B cell (primary cell): ENCODE measurements at regions not wholly inside any gene's neighbourhood (a gene's known extent, or its start where the extent isn't known, plus 50 kb on each side); places are given as distances from the start of the nearest gene placed in this dataset.

ENCODE experiments used
- ATAC-seq: fragments of 200-7000 bp; cut with Tn5 transposase; one replicate; pipeline ENCODE4 v1.10.0; 2021; ENCODE audit warnings: low read depth, mild to moderate bottlenecking, moderate number of reproducible peaks, moderate library complexity
- CTCF ChIA-PET: fragments of 350-600 bp; sonication (Branson Sonifier 250); formaldehyde crosslinking; loops from one replicate; lab custom pipeline; 2021; ENCODE audit warnings: antibody characterized with exemption, inconsistent platforms; lab: Charles Lee
- POLR2A ChIA-PET: fragments of 350-600 bp; sonication (Branson Sonifier 250); formaldehyde crosslinking; loops from one replicate; lab custom pipeline; 2021; ENCODE audit warnings: antibody characterized with exemption; lab: Charles Lee
- DNase-seq: peaks from one replicate; pipeline ENCODE4 v3.0.0; 2013
- H2AFZ ChIP-seq: 2 replicates; pipeline ENCODE4 v1.6.1; 2012; ENCODE audit warnings: mild to moderate bottlenecking, low read depth, low read length; ENCODE audit not compliant: insufficient read depth, poor library complexity, severe bottlenecking
- H3K27ac ChIP-seq, 2 donors: 1 replicate in 1 of 2; 2 replicates in 1 of 2; pipeline ENCODE4 v1.5.1; 2012 to 2013; ENCODE audit warnings: low read length in 2 of 2, mild to moderate bottlenecking in 2 of 2, moderate library complexity in 1 of 2
- H3K27me3 ChIP-seq, 4 experiments: fragments of 200-600 bp in 1 of 4; sonication (generic) in 1 of 4; replicated peaks in 1 of 4; 1 replicate in 2 of 4; 2 replicates in 2 of 4; pipeline versions ENCODE4 v1.6.1 to v1.7.0; 2013 to 2016; ENCODE audit warnings: low read length in 3 of 4, mild to moderate bottlenecking in 2 of 4, mixed read lengths in 1 of 4, moderate library complexity in 1 of 4; ENCODE audit not compliant: insufficient read depth in 4 of 4, control insufficient read depth in 3 of 4; ENCODE audit errors: control extremely low read depth in 1 of 4
- H3K36me3 ChIP-seq, 2 experiments: replicated peaks in 1 of 2; 1 replicate in 1 of 2; 2 replicates in 1 of 2; pipeline versions ENCODE4 v1.6.1 to v1.7.1; 2013; ENCODE audit warnings: low read length in 1 of 2; ENCODE audit not compliant: insufficient read depth in 2 of 2, control insufficient read depth in 1 of 2; ENCODE audit errors: control extremely low read depth in 1 of 2, extremely low read depth in 1 of 2
- H3K4me1 ChIP-seq, 2 donors: fragments of 200-600 bp in 1 of 2; sonication (generic) in 1 of 2; 1 replicate in 1 of 2; 2 replicates in 1 of 2; pipeline versions ENCODE4 v1.5.1 to v1.6.1; 2013 to 2017; ENCODE audit warnings: low read length in 2 of 2; ENCODE audit not compliant: control insufficient read depth in 2 of 2, insufficient read depth in 2 of 2
- H3K4me2 ChIP-seq: replicated peaks from 2 replicates; pipeline ENCODE3; 2012; ENCODE audit warnings: mild to moderate bottlenecking, low read depth, low read length; ENCODE audit not compliant: poor library complexity, severe bottlenecking
- H3K4me3 ChIP-seq, 5 experiments: fragments of 200-600 bp in 1 of 5; sonication (generic) in 1 of 5; 1 replicate in 3 of 5; 2 replicates in 2 of 5; pipeline versions ENCODE4 v1.5.1 to v1.7.0; 2011 to 2016; ENCODE audit warnings: low read length in 4 of 5, mild to moderate bottlenecking in 4 of 5, low read depth in 2 of 5, control low read depth in 1 of 5, moderate library complexity in 1 of 5; ENCODE audit not compliant: insufficient read depth in 1 of 5; ENCODE audit errors: control extremely low read depth in 1 of 5, extremely low read depth in 1 of 5
- H3K79me2 ChIP-seq: fragments of 200-600 bp; sonication (generic); one replicate; pipeline ENCODE4 v1.6.0; 2016; ENCODE audit warnings: low read length; ENCODE audit not compliant: control insufficient read depth, insufficient read depth
- H3K9ac ChIP-seq: fragments of 200-600 bp; sonication (generic); 2 replicates; pipeline ENCODE4 v1.6.1; 2017; ENCODE audit warnings: mild to moderate bottlenecking, low read length, moderate library complexity
- H3K9me3 ChIP-seq, 3 donors: one replicate each; pipeline versions ENCODE4 v1.6.1 to v1.7.1; 2013; ENCODE audit warnings: low read length in 2 of 3; ENCODE audit not compliant: control insufficient read depth in 2 of 3, insufficient read depth in 1 of 3; ENCODE audit errors: control extremely low read depth in 1 of 3
- H4K20me1 ChIP-seq: 2 replicates; pipeline ENCODE4 v1.6.0; 2012; ENCODE audit warnings: mild to moderate bottlenecking, low read length; ENCODE audit not compliant: insufficient read depth, control insufficient read depth, poor library complexity, severe bottlenecking
- H3K27ac Mint-ChIP-seq: one replicate; pipeline ENCODE4 v1.8.0; 2021; ENCODE audit warnings: mixed read lengths
- H3K27me3 Mint-ChIP-seq: one replicate; pipeline ENCODE4 v1.8.0; 2021; ENCODE audit warnings: mixed read lengths
- H3K4me1 Mint-ChIP-seq: one replicate; pipeline ENCODE4 v1.8.0; 2021; ENCODE audit warnings: mixed read lengths
- H3K4me3 Mint-ChIP-seq: one replicate; pipeline ENCODE4 v1.8.0; 2021; ENCODE audit warnings: mixed read lengths
- H3K9me3 Mint-ChIP-seq: one replicate; pipeline ENCODE4 v1.8.0; 2022; ENCODE audit warnings: mixed read lengths; ENCODE audit not compliant: insufficient read depth
- CTCF ChIP-seq: fragments of 200-600 bp; IDR thresholded peaks from one replicate; pipeline ENCODE4 v1.8.0; 2022; ENCODE audit warnings: antibody characterized with exemption, mild to moderate bottlenecking
- EZH2 ChIP-seq: IDR thresholded peaks from 2 replicates; pipeline ENCODE4 v1.6.1; 2012; ENCODE audit warnings: borderline replicate concordance, low read depth, mild to moderate bottlenecking, moderate library complexity, low read length; ENCODE audit not compliant: insufficient read depth, poor library complexity, severe bottlenecking
- WGBS: methylation state at CpG from one replicate; pipeline ENCODE4 v1.1.5; 2013; ENCODE audit warnings: missing lambda C conversion rate; ENCODE audit not compliant: insufficient coverage; 5-methylcytosine and 5-hydroxymethylcytosine counted together
- intact Hi-C: fragments of 100-400 bp; cut with micrococcal nuclease; formaldehyde crosslinking; loops from one replicate; pipeline ENCODE4 v1.10.0; 2022

- intact Hi-C loops: loop anchor here (5.0 kb wide), 1 partner anchor 442 kb away; the partner anchor contains the start of gene IL12B
Observed at GRCh38 chr5:159774476-159775031, 141.7 kb upstream of the ADRA1B start.

More at GRCh38 chr5:159774476-159775031, 141.7 kb upstream of the ADRA1B start:
- H3K27ac ChIP-seq: no peak overlapping the region
- CTCF ChIA-PET: interaction anchor here (0.6 kb wide), 1 partner anchor 30 kb away, joined by 3 read pairs; no protein-coding TSS in a partner anchor
- no peak overlapping the region for H3K4me2 ChIP-seq
- WGBS: 91% methylated on average over 9 of the region's 9 CpGs
- H3K36me3 ChIP-seq: no peaks in the 10 kb centered on the region
- no peak overlapping the region for H3K4me3 ChIP-seq
- no peak overlapping the region for H3K9ac ChIP-seq
- H3K27ac Mint-ChIP-seq: no peak overlapping the region
- H3K4me1 ChIP-seq: peaks cover 9 to 12% of the 10 kb centered on the region in 2 donors
- H3K4me3 Mint-ChIP-seq: no peak overlapping the region
- TF ChIP-seq CTCF: no peak
- TF ChIP-seq EZH2: no peak
- no peak for ATAC-seq
- H3K79me2 ChIP-seq: no peaks in the 10 kb centered on the region
- H3K9me3 Mint-ChIP-seq: no peaks in the 10 kb centered on the region
- peaks cover 0 to 2% (median 0%) of the 10 kb centered on the region in 3 donors for H3K9me3 ChIP-seq
- peaks cover 10% of the 10 kb centered on the region for H3K4me1 Mint-ChIP-seq
- no peaks in the 10 kb centered on the region for H4K20me1 ChIP-seq
- peaks cover 28% of the 10 kb centered on the region for H3K27me3 Mint-ChIP-seq
- DNase-seq: no peak
- H2AFZ ChIP-seq: no peak overlapping the region
- POLR2A ChIA-PET: no interaction called here
- peaks cover 0 to 12% (median 5%) of the 10 kb centered on the region in 4 experiments for H3K27me3 ChIP-seq
